Hematopoietic multipotent progenitor cell treated with erythropoietin and hydrocortisone succinate and interleukin-3 and kit ligand, for 6 days (in vitro differentiated cells): ENCODE measurements at regions not wholly inside any gene's neighbourhood (a gene's known extent, or its start where the extent isn't known, plus 50 kb on each side); places are given as distances from the start of the nearest gene placed in this dataset.

Experiments
- DNase-seq: peaks from one replicate; pipeline ENCODE4 v3.0.0-alpha.2; 2015

- no peak for DNase-seq
Observed at GRCh38 chr3:147872568-147872967, 463.4 kb downstream of the ZIC1 start.

GRCh38 chr3:147875498-147875897 is 466.3 kb downstream of the ZIC1 start:
- no peak for DNase-seq

GRCh38 chr3:147881933-147882332 is 472.8 kb downstream of the ZIC1 start:
- no peak for DNase-seq

- no peak for DNase-seq
Observed at GRCh38 chr3:147886879-147887278, 477.7 kb downstream of the ZIC1 start.

GRCh38 chr3:147887797-147888196 is 478.6 kb downstream of the ZIC1 start:
- no peak for DNase-seq

- no peak for DNase-seq
Observed at GRCh38 chr3:147890114-147890513, 480.9 kb downstream of the ZIC1 start.

GRCh38 chr3:147895509-147895908 is 486.3 kb downstream of the ZIC1 start:
- no peak for DNase-seq

- no peak for DNase-seq
Observed at GRCh38 chr3:147900851-147901250, 491.7 kb downstream of the ZIC1 start.

- no peak for DNase-seq
Observed at GRCh38 chr3:147903026-147903425, 493.9 kb downstream of the ZIC1 start.

GRCh38 chr3:147904421-147904820 is 495.3 kb downstream of the ZIC1 start:
- DNase-seq = no peak

- DNase-seq = no peak
Observed at GRCh38 chr3:147906285-147906684, 497.1 kb downstream of the ZIC1 start.

GRCh38 chr3:147914532-147914931 is 505.4 kb downstream of the ZIC1 start:
- DNase-seq = no peak

- DNase-seq = no peak
Observed at GRCh38 chr3:147915057-147915456, 505.9 kb downstream of the ZIC1 start.

GRCh38 chr3:147919496-147919895 is 510.3 kb downstream of the ZIC1 start:
- DNase-seq = no peak

- no peak for DNase-seq
Observed at GRCh38 chr3:147921051-147921450, 511.9 kb downstream of the ZIC1 start.

GRCh38 chr3:147924755-147925154 is 515.6 kb downstream of the ZIC1 start:
- no peak for DNase-seq

GRCh38 chr3:147925272-147925671 is 516.1 kb downstream of the ZIC1 start:
- no peak for DNase-seq

GRCh38 chr3:147930232-147930807 is 521.2 kb downstream of the ZIC1 start:
- DNase-seq = no peak

- DNase-seq = no peak
Observed at GRCh38 chr3:147934451-147935180, 525.5 kb downstream of the ZIC1 start.

- no peak for DNase-seq
Observed at GRCh38 chr3:147937341-147937740, 528.2 kb downstream of the ZIC1 start.

- no peak for DNase-seq
Observed at GRCh38 chr3:147937891-147938290, 528.7 kb downstream of the ZIC1 start.

GRCh38 chr3:147939425-147939824 is 530.3 kb downstream of the ZIC1 start:
- DNase-seq = no peak

- no peak for DNase-seq
Observed at GRCh38 chr3:147939839-147940238, 530.7 kb downstream of the ZIC1 start.

GRCh38 chr3:147940405-147941193 is 531.4 kb downstream of the ZIC1 start:
- no peak for DNase-seq
